ENCODE measurements at regions not wholly inside any gene's neighbourhood (a gene's known extent, or its start where the extent isn't known, plus 50 kb on each side); places are given as distances from the start of the nearest gene placed in this dataset.
"Not testable (repeated sequence)": the region's sequence is repeated elsewhere in the genome, so short reads cannot be mapped to it uniquely, and the experiment has no call there.

DNA sequence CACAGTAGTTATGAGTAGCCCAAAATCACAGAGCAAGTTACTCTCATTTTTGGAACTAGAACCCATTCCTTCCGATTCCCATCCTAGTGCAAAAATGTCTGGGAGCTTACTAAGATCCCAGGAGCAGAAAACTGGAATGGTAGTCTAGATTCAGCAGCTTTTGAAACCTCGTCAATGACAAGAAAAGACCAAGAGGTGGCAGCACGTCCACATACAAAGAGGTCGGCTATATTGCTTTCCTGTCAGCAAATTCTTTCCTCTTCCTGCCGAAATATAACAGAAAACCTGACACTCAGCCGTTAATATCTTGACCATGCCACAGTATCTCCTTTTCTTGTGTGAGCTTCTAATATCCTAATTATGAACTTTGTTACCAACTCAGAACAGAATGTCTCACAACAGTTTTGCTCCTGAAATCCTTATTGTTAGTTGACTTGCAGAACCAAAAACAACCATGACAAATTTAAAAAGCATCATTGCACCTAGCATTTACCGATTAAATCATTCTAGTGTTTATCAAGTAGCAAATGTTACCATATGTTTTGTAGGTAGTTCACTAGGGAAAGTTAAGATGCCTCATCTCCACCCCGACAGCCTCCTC lies 92.8 kb upstream of the OR9G4 start:
- ChIA-PET POLR2A (no interaction called here), CTCF (interaction anchor here (0.5 to 3.2 kb wide), 10 partner anchors 8 to 497 kb away, joined by 3 to 41 read pairs (median 4); partner anchors contain the start of gene P2RX3)
- DNase-seq (ENCODE audit: extremely low spot score): peak; percentile 41
- no peak for TF ChIP-seq FOXK2 (IDR thresholded peaks at IDR 0.05)
- no peak for TF ChIP-seq NFRKB (IDR thresholded peaks at IDR 0.05)
- no peak for TF ChIP-seq L3MBTL2 (conservative IDR thresholded peaks at IDR 0.05)
- no peak for TF ChIP-seq BHLHE40 (IDR thresholded peaks at IDR 0.05; ENCODE audit: borderline replicate concordance)
- TF ChIP-seq LEF1 (IDR thresholded peaks at IDR 0.05; ENCODE audit: borderline replicate concordance): no peak
- TF ChIP-seq CTBP1 (IDR thresholded peaks at IDR 0.05; ENCODE audit: borderline replicate concordance): no peak
- no peak for TF ChIP-seq ARNT (IDR thresholded peaks at IDR 0.05)
- no peak for TF ChIP-seq ELF4 (IDR thresholded peaks at IDR 0.05)
- TF ChIP-seq FOXA1 (IDR thresholded peaks at IDR 0.05): no peak
- TF ChIP-seq, protein P1, sequence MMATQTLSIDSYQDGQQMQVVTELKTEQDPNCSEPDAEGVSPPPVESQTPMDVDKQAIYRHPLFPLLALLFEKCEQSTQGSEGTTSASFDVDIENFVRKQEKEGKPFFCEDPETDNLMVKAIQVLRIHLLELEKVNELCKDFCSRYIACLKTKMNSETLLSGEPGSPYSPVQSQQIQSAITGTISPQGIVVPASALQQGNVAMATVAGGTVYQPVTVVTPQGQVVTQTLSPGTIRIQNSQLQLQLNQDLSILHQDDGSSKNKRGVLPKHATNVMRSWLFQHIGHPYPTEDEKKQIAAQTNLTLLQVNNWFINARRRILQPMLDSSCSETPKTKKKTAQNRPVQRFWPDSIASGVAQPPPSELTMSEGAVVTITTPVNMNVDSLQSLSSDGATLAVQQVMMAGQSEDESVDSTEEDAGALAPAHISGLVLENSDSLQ (IDR thresholded peaks at IDR 0.05): no peak
- TF ChIP-seq ZNF384 (IDR thresholded peaks at IDR 0.05): no peak
- no peak for TF ChIP-seq HDGF (IDR thresholded peaks at IDR 0.05; ENCODE audit: borderline replicate concordance)
- TF ChIP-seq TARDBP (IDR thresholded peaks at IDR 0.05): no peak

DNA sequence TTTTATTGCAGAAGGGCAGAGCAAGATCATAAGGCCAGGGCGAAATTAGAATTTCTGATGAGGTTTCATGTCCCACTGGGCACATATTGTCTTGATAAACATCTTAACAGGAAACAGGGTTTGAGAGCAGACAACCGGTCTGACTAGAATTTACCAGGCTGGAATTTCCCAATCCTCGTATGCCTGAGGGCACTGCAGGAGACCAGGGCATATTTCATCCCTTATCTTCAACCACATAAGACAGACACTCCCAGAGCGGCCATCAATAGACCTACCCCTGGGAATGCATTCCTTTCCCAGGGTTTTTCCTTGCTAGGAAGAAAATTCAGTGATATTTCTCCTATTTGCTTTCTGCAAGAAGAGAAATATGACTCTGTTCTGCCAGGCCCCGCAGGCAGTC lies 78.9 kb upstream of the OR9G4 start:
- POLR2A ChIA-PET; DNase-seq (ENCODE audit: extremely low spot score); CTCF ChIA-PET: not testable (repeated sequence)

DNA sequence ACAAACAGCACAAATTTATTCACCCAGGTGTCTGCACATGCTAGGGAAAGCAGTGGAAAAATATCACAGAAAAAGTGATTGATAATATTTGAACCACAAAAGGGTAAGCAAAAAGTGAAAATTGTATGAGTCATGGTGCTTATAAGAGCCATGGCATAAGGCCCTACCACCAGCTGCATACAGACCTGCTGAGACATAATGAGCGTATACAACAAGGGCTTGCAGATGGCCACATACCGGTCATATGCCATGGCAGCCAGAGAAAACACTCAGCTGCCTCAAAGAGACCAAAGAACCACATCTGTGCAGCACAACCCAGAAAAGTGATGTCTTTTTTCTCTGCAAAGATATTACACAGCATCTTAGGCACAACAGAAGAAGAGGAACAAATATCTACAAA lies 71.4 kb upstream of the OR9G4 start:
- TF ChIP-seq FOXA1 (IDR thresholded peaks at IDR 0.05): no peak
- no peak for TF ChIP-seq LEF1 (IDR thresholded peaks at IDR 0.05; ENCODE audit: borderline replicate concordance)
- no peak for TF ChIP-seq TARDBP (IDR thresholded peaks at IDR 0.05)
- no peak for TF ChIP-seq ZNF384 (IDR thresholded peaks at IDR 0.05)
- TF ChIP-seq SP1 (IDR thresholded peaks at IDR 0.05): no peak
- TF ChIP-seq, protein P1 (IDR thresholded peaks at IDR 0.05): no peak
- no peak for TF ChIP-seq NFRKB (IDR thresholded peaks at IDR 0.05)
- no peak for TF ChIP-seq L3MBTL2 (conservative IDR thresholded peaks at IDR 0.05)
- TF ChIP-seq FOXK2 (IDR thresholded peaks at IDR 0.05): no peak
- no peak for TF ChIP-seq SUZ12 (IDR thresholded peaks at IDR 0.05)
- TF ChIP-seq ELF4 (IDR thresholded peaks at IDR 0.05): no peak
- TF ChIP-seq FOXM1 (IDR thresholded peaks at IDR 0.05; ENCODE audit: borderline replicate concordance): no peak
- no peak for TF ChIP-seq BHLHE40 (IDR thresholded peaks at IDR 0.05; ENCODE audit: borderline replicate concordance)
- TF ChIP-seq ARNT (IDR thresholded peaks at IDR 0.05): no peak
- no peak for TF ChIP-seq CTBP1 (IDR thresholded peaks at IDR 0.05; ENCODE audit: borderline replicate concordance)
- DNase-seq (ENCODE audit: extremely low spot score): no peak
- ChIA-PET CTCF (no interaction called here), POLR2A (no interaction called here)

DNA sequence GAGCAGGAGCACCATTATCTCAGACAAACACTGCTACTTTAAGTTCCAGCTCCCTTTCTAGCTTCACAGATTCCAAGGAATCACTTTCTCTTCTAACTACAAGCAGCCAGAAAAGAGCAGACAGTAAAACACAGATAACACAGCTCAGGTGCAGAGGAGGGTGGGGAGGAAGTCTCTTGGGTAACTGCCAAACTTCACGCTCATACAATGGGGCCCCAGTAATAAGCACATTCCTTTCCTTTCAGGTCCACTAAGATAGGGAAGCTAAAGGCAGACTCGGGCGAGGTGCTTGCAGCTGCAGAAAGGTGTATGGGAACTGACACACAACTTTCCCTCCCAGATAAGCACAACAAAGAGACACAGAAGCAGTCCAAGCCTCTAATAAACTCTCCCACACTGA lies 69.2 kb upstream of the OR9G4 start:
- DNase-seq (ENCODE audit: extremely low spot score): no peak
- no peak for TF ChIP-seq ELF4 (IDR thresholded peaks at IDR 0.05)
- TF ChIP-seq SUZ12 (IDR thresholded peaks at IDR 0.05): no peak
- TF ChIP-seq LEF1 (IDR thresholded peaks at IDR 0.05; ENCODE audit: borderline replicate concordance): no peak
- TF ChIP-seq HDGF (IDR thresholded peaks at IDR 0.05; ENCODE audit: borderline replicate concordance): no peak
- TF ChIP-seq ARNT (IDR thresholded peaks at IDR 0.05): no peak
- CTCF ChIA-PET: interaction anchor here (0.6 kb wide), 1 partner anchor 194 kb away, joined by 3 read pairs; no protein-coding TSS in a partner anchor
- POLR2A ChIA-PET: no interaction called here

DNA sequence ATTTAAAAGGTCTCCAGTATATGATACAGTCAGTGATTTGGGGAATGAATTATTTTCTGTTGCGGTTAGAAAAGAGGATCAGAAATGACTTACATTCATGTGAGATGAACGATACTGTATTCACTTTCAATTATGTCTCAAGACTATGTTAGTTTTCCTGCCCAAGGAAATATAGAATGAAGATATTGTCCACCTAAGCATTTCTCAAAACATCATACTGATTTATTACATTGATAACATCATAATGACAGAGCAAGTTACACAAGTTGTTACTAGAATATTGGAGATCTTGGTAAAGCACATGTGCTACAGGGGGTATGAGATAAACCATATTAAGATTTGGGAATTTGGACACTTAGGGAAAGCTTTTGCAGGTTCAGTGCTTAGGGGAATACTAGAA lies 67.8 kb upstream of the OR9G4 start:
- TF ChIP-seq FOXA1 (IDR thresholded peaks at IDR 0.05): no peak
- no peak for TF ChIP-seq NFRKB (IDR thresholded peaks at IDR 0.05)
- no peak for TF ChIP-seq HDGF (IDR thresholded peaks at IDR 0.05; ENCODE audit: borderline replicate concordance)
- no peak for TF ChIP-seq ARNT (IDR thresholded peaks at IDR 0.05)
- TF ChIP-seq SP1 (IDR thresholded peaks at IDR 0.05): no peak
- no peak for TF ChIP-seq ZNF384 (IDR thresholded peaks at IDR 0.05)
- no peak for TF ChIP-seq SUZ12 (IDR thresholded peaks at IDR 0.05)
- no peak for TF ChIP-seq ELF4 (IDR thresholded peaks at IDR 0.05)
- TF ChIP-seq FOXK2 (IDR thresholded peaks at IDR 0.05): no peak
- no peak for TF ChIP-seq FOXM1 (IDR thresholded peaks at IDR 0.05; ENCODE audit: borderline replicate concordance)
- no peak for TF ChIP-seq LEF1 (IDR thresholded peaks at IDR 0.05; ENCODE audit: borderline replicate concordance)
- TF ChIP-seq, protein P1 (IDR thresholded peaks at IDR 0.05): no peak
- no peak for TF ChIP-seq CTBP1 (IDR thresholded peaks at IDR 0.05; ENCODE audit: borderline replicate concordance)
- no peak for TF ChIP-seq BHLHE40 (IDR thresholded peaks at IDR 0.05; ENCODE audit: borderline replicate concordance)
- TF ChIP-seq L3MBTL2 (conservative IDR thresholded peaks at IDR 0.05): no peak
- TF ChIP-seq TARDBP (IDR thresholded peaks at IDR 0.05): no peak
- CTCF ChIA-PET: no interaction called here
- DNase-seq (ENCODE audit: extremely low spot score): no peak
- POLR2A ChIA-PET: no interaction called here

DNA sequence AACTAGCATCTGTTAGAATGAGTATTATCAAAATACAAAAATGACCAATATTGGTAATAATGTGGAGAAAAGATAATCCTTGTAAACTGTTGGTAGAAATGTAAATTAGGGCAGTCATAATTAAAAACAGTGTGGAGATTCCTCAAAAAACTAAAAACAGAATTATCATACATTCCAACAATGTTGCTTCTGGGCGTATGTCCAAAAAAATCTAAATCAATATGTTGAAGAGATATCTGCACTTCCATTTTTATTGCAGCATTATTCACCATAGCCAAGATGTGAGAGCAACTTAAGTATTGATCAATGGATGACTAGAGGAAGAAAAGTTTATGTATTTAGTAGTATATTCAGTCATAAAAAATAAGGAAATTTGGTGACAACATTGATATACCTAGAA lies 59.8 kb upstream of the OR9G4 start:
- TF ChIP-seq LEF1 (IDR thresholded peaks at IDR 0.05; ENCODE audit: borderline replicate concordance) (no peak), FOXA1 (IDR thresholded peaks at IDR 0.05) (no peak), BHLHE40 (IDR thresholded peaks at IDR 0.05; ENCODE audit: borderline replicate concordance) (no peak), ARNT (IDR thresholded peaks at IDR 0.05) (no peak), TARDBP (IDR thresholded peaks at IDR 0.05) (no peak), SP1 (IDR thresholded peaks at IDR 0.05) (no peak), CTBP1 (IDR thresholded peaks at IDR 0.05; ENCODE audit: borderline replicate concordance) (no peak), NFRKB (IDR thresholded peaks at IDR 0.05) (no peak), L3MBTL2 (conservative IDR thresholded peaks at IDR 0.05) (no peak), FOXK2 (IDR thresholded peaks at IDR 0.05) (no peak), ZNF384 (IDR thresholded peaks at IDR 0.05) (no peak), HDGF (IDR thresholded peaks at IDR 0.05; ENCODE audit: borderline replicate concordance) (no peak)
- TF ChIP-seq, protein P1 (IDR thresholded peaks at IDR 0.05): no peak
- ChIA-PET CTCF (no interaction called here), POLR2A (no interaction called here)
- no peak for DNase-seq (ENCODE audit: extremely low spot score)
